CD14-positive monocyte (primary cell): ENCODE measurements at regions not wholly inside any gene's neighbourhood (a gene's known extent, or its start where the extent isn't known, plus 50 kb on each side); places are given as distances from the start of the nearest gene placed in this dataset.

Experiments
- DNase-seq, 3 donors: peaks; one replicate each; pipeline ENCODE4 v3.0.0-alpha.2; 2011 to 2022
- H2AFZ ChIP-seq: 2 replicates; pipeline ENCODE4 v1.6.0; 2012; ENCODE audit warnings: mild to moderate bottlenecking, low read depth, low read length, inconsistent platforms; ENCODE audit not compliant: insufficient read depth, poor library complexity, severe bottlenecking
- H3K27ac ChIP-seq, 2 donors: 1 replicate in 1 of 2; 2 replicates in 1 of 2; pipeline ENCODE4 v1.5.1; 2012 to 2013; ENCODE audit warnings: low read length in 2 of 2, control low read depth in 1 of 2, inconsistent platforms in 1 of 2, low read depth in 1 of 2, mild to moderate bottlenecking in 1 of 2
- H3K27me3 ChIP-seq, 2 donors: one replicate each; pipeline versions ENCODE4 v1.6.0 to v1.6.1; 2011 to 2013; ENCODE audit warnings: low read length in 2 of 2; ENCODE audit not compliant: control insufficient read depth in 2 of 2, insufficient read depth in 2 of 2
- H3K36me3 ChIP-seq, 2 donors: replicated peaks in 1 of 2; 1 replicate in 1 of 2; 2 replicates in 1 of 2; pipeline versions ENCODE4 v1.5.1 to v1.6.1; 2012 to 2013; ENCODE audit warnings: low read length in 2 of 2, control low read depth in 1 of 2, inconsistent platforms in 1 of 2, mild to moderate bottlenecking in 1 of 2; ENCODE audit not compliant: insufficient read depth in 2 of 2, control insufficient read depth in 1 of 2
- H3K4me1 ChIP-seq, 2 donors: 1 replicate in 1 of 2; 2 replicates in 1 of 2; pipeline versions ENCODE4 v1.5.1 to v1.6.1; 2012 to 2013; ENCODE audit warnings: low read length in 2 of 2, control low read depth in 1 of 2, inconsistent platforms in 1 of 2, mild to moderate bottlenecking in 1 of 2, moderate library complexity in 1 of 2; ENCODE audit not compliant: insufficient read depth in 2 of 2, control insufficient read depth in 1 of 2
- H3K4me2 ChIP-seq: replicated peaks from 2 replicates; pipeline ENCODE3; 2012; ENCODE audit warnings: low read length, moderate library complexity, mild to moderate bottlenecking; ENCODE audit not compliant: poor library complexity, severe bottlenecking; ENCODE audit errors: extremely low read depth
- H3K4me3 ChIP-seq, 3 experiments: fragments of 200-600 bp in 1 of 3; sonication (generic) in 1 of 3; replicated peaks in 1 of 3; 1 replicate in 2 of 3; 2 replicates in 1 of 3; pipeline ENCODE4 v1.5.1; 2011 to 2013; ENCODE audit warnings: low read length in 3 of 3, mild to moderate bottlenecking in 3 of 3, control low read depth in 2 of 3, low read depth in 2 of 3, inconsistent platforms in 1 of 3, moderate library complexity in 1 of 3
- H3K79me2 ChIP-seq: 2 replicates; pipeline ENCODE4 v1.6.0; 2012; ENCODE audit warnings: mild to moderate bottlenecking, control low read depth, inconsistent platforms, low read length, moderate library complexity; ENCODE audit not compliant: insufficient read depth
- H3K9ac ChIP-seq: 2 replicates; pipeline ENCODE4 v1.6.0; 2017; ENCODE audit warnings: low read length, mild to moderate bottlenecking; ENCODE audit not compliant: insufficient read depth, poor library complexity, severe bottlenecking
- H3K9me3 ChIP-seq, 2 donors: replicated peaks in 1 of 2; 1 replicate in 1 of 2; 2 replicates in 1 of 2; pipeline versions ENCODE4 v1.5.1 to v1.6.1; 2012 to 2013; ENCODE audit warnings: low read length in 2 of 2, control low read depth in 1 of 2; ENCODE audit not compliant: control insufficient read depth in 1 of 2, insufficient read depth in 1 of 2
- H4K20me1 ChIP-seq: 2 replicates; pipeline ENCODE4 v1.6.0; 2012; ENCODE audit warnings: mild to moderate bottlenecking, low read length, control low read depth, moderate library complexity; ENCODE audit not compliant: insufficient read depth
- H3K27ac Mint-ChIP-seq, 7 donors: one replicate each; pipeline ENCODE4 v1.8.0; 2020; ENCODE audit warnings: mild to moderate bottlenecking in 7 of 7, mixed read lengths in 7 of 7, moderate library complexity in 6 of 7, inconsistent platforms in 2 of 7
- H3K27me3 Mint-ChIP-seq, 3 donors: one replicate each; pipeline ENCODE4 v1.8.0; 2021 to 2022; ENCODE audit warnings: low read depth in 3 of 3, mild to moderate bottlenecking in 3 of 3, mixed read lengths in 3 of 3, moderate library complexity in 3 of 3, inconsistent platforms in 1 of 3
- H3K36me3 Mint-ChIP-seq, 2 donors: one replicate each; pipeline ENCODE4 v1.8.0; 2020; ENCODE audit warnings: mixed read lengths in 2 of 2, inconsistent platforms in 1 of 2, mild to moderate bottlenecking in 1 of 2
- H3K4me1 Mint-ChIP-seq: one replicate; pipeline ENCODE4 v1.8.0; 2020; ENCODE audit warnings: mild to moderate bottlenecking, mixed read lengths
- H3K4me3 Mint-ChIP-seq, 2 donors: one replicate each; pipeline ENCODE4 v1.8.0; 2020; ENCODE audit warnings: mild to moderate bottlenecking in 2 of 2, mixed read lengths in 2 of 2, moderate library complexity in 1 of 2
- H3K9me3 Mint-ChIP-seq, 7 donors: one replicate each; pipeline ENCODE4 v1.8.0; 2020 to 2022; ENCODE audit warnings: mixed read lengths in 7 of 7, mild to moderate bottlenecking in 6 of 7, moderate library complexity in 6 of 7, inconsistent platforms in 2 of 7
- WGBS: methylation state at CpG from one replicate; pipeline ENCODE4 v1.1.5; 2013; ENCODE audit warnings: missing lambda C conversion rate; ENCODE audit not compliant: insufficient coverage; 5-methylcytosine and 5-hydroxymethylcytosine counted together
- intact Hi-C, 2 donors: fragments of 100-400 bp; cut with micrococcal nuclease; formaldehyde crosslinking; loops; one replicate each; pipeline versions ENCODE4 v1.15.0 to v1.15.1; 2023
- TF ChIP-seq, protein P1 (sequence below): fragments of 200-600 bp; IDR thresholded peaks from one replicate; pipeline ENCODE4 v1.8.0; 2022; ENCODE audit warnings: antibody characterized with exemption, mild to moderate bottlenecking

DNA sequence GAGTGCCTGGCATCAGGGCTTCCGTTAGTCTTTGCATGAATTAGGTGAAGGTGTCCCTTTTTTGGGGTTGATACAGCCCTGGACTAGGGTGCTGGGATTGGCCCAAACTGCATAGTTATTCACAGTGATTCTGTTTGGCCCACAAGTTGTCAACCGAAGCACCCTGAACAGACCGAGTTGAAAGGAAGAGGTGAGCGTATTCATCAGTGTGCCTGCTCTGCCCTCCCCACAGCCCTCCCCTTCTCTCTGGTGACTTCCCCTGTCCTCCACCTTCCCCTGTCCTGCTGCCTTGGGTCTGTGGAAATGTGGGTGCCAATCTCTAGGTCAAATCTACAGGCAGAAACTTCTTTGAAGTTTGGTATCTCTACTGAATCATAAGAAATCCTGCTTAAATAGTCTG, 330.5 kb downstream of the DYSF start:
- Histone ChIP-seq H3K27ac (no peak overlapping the region), H3K27me3 (no peaks in the 10 kb centered on the region), H2AFZ (no peak overlapping the region), H3K79me2 (no peaks in the 10 kb centered on the region), H3K4me1 (no peaks in the 10 kb centered on the region), H4K20me1 (no peaks in the 10 kb centered on the region), H3K9me3 (no peaks in the 10 kb centered on the region), H3K4me2 (no peak overlapping the region), H3K36me3 (no peaks in the 10 kb centered on the region), H3K4me3 (no peak overlapping the region), H3K9ac (no peak overlapping the region)
- WGBS, result 100% methylated on average over 1 of the region's 4 CpGs
- TF ChIP-seq, protein P1, sequence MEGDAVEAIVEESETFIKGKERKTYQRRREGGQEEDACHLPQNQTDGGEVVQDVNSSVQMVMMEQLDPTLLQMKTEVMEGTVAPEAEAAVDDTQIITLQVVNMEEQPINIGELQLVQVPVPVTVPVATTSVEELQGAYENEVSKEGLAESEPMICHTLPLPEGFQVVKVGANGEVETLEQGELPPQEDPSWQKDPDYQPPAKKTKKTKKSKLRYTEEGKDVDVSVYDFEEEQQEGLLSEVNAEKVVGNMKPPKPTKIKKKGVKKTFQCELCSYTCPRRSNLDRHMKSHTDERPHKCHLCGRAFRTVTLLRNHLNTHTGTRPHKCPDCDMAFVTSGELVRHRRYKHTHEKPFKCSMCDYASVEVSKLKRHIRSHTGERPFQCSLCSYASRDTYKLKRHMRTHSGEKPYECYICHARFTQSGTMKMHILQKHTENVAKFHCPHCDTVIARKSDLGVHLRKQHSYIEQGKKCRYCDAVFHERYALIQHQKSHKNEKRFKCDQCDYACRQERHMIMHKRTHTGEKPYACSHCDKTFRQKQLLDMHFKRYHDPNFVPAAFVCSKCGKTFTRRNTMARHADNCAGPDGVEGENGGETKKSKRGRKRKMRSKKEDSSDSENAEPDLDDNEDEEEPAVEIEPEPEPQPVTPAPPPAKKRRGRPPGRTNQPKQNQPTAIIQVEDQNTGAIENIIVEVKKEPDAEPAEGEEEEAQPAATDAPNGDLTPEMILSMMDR, result no peak
- Mint-ChIP-seq H3K9me3 (peaks cover 0 to 2% (median 0%) of the 10 kb centered on the region in 7 donors), H3K36me3 (no peaks in the 10 kb centered on the region), H3K4me3 (no peak overlapping the region), H3K27me3 (peaks cover 6 to 18% (median 11%) of the 10 kb centered on the region in 3 donors), H3K4me1 (no peaks in the 10 kb centered on the region), H3K27ac (no peak overlapping the region)
- no peak for DNase-seq
- intact Hi-C loops, result no loop called here

DNA sequence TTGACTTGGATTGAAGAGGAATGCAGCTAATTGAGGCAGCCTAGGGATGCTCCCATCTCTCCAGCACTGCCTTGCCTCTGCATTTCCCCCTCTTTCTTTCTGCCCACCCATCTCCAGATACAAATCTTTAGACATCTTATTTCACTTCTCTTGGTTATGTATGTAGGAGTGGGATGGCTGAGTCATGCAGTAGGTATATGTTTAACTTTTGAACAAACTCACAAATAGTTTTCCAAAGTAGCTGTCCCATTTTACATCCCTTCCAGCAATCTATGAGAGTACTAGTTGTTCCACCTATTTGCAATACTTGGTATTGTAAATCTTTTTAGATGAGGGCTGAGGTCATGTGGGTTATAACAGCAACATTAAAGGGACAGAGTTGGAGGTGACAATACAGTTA, 329.9 kb downstream of the DYSF start:
- H3K27ac Mint-ChIP-seq, result no peak overlapping the region
- H3K27me3 Mint-ChIP-seq, result peaks cover 4 to 17% (median 12%) of the 10 kb centered on the region in 3 donors
- no peak for DNase-seq
- H3K36me3 Mint-ChIP-seq, result no peaks in the 10 kb centered on the region
- intact Hi-C loops, result no loop called here
- peaks cover 0 to 2% (median 0%) of the 10 kb centered on the region in 7 donors for H3K9me3 Mint-ChIP-seq
- no peaks in the 10 kb centered on the region for H3K9me3 ChIP-seq
- no peak overlapping the region for H3K27ac ChIP-seq
- H3K4me3 Mint-ChIP-seq, result no peak overlapping the region
- H3K4me1 ChIP-seq, result no peaks in the 10 kb centered on the region
- H2AFZ ChIP-seq, result no peak overlapping the region
- H3K4me3 ChIP-seq, result no peak overlapping the region
- no peak overlapping the region for H3K9ac ChIP-seq
- no peaks in the 10 kb centered on the region for H3K4me1 Mint-ChIP-seq
- no peaks in the 10 kb centered on the region for H4K20me1 ChIP-seq
- no peaks in the 10 kb centered on the region for H3K79me2 ChIP-seq
- no peaks in the 10 kb centered on the region for H3K36me3 ChIP-seq
- H3K4me2 ChIP-seq, result no peak overlapping the region
- H3K27me3 ChIP-seq, result no peaks in the 10 kb centered on the region
- TF ChIP-seq, protein P1, result no peak
